ENCODE measurements at regions not wholly inside any gene's neighbourhood (a gene's known extent, or its start where the extent isn't known, plus 50 kb on each side); places are given as distances from the start of the nearest gene placed in this dataset.

GRCh38 chr14:61973981-61974380 lies 211.8 kb downstream of the SNAPC1 start:
- no peak for TF ChIP-seq EZH2phosphoT487 (IDR thresholded peaks at IDR 0.05)
- no peak for TF ChIP-seq CTCF (IDR thresholded peaks at IDR 0.05)
- TF ChIP-seq EZH2 (IDR thresholded peaks at IDR 0.05) = no peak

Data from neural progenitor cell (in vitro differentiated cells).